ENCODE measurements at regions not wholly inside any gene's neighbourhood (a gene's known extent, or its start where the extent isn't known, plus 50 kb on each side); places are given as distances from the start of the nearest gene placed in this dataset.

- no peak for TF ChIP-seq POLR2A (IDR thresholded peaks at IDR 0.05; ENCODE audit: low read depth, low read length)
- no peak for TF ChIP-seq POLR2AphosphoS5 (IDR thresholded peaks at IDR 0.05; ENCODE audit: low read depth, low read length)
- TF ChIP-seq SPI1 (IDR thresholded peaks at IDR 0.05; ENCODE audit: low read depth, low read length), result no peak
- TF ChIP-seq TAF1 (IDR thresholded peaks at IDR 0.05; ENCODE audit: low read depth, low read length), result no peak
- TF ChIP-seq PAX5 (IDR thresholded peaks at IDR 0.05; ENCODE audit: insufficient read depth, low read length, severe bottlenecking), result no peak
- no peak for TF ChIP-seq POU2F2 (IDR thresholded peaks at IDR 0.05; ENCODE audit: low read depth, low read length)
Observed at GRCh38 chr18:49663899-49664890, 102.3 kb downstream of the LIPG start.

All from GM12891 (cell line).